PC-3 (cell line): ENCODE measurements at regions not wholly inside any gene's neighbourhood (a gene's known extent, or its start where the extent isn't known, plus 50 kb on each side); places are given as distances from the start of the nearest gene placed in this dataset.

Source experiments
- ATAC-seq: fragments of 200-7000 bp; cut with Tn5 transposase; 2 replicates; pipeline ENCODE4 v1.9.1; 2020; ENCODE audit warnings: mild to moderate bottlenecking, moderate library complexity
- BruUV-seq: library from RNA; stranded (reverse); fragments of 400-500 nt; replicated peaks from 2 replicates; lab custom pipeline; 2021; lab: Mats Ljungman, UMichigan
- CTCF ChIA-PET: fragments of 300-600 bp; sonication (Branson Sonifier 250); formaldehyde crosslinking; loops from one replicate; lab custom pipeline; 2022; ENCODE audit warnings: antibody characterized with exemption; lab: Charles Lee
- POLR2A ChIA-PET: fragments of 300-600 bp; sonication (Branson Sonifier 250); formaldehyde crosslinking; loops from one replicate; lab custom pipeline; 2022; ENCODE audit warnings: antibody characterized with exemption; ENCODE audit not compliant: unreplicated experiment; lab: Charles Lee
- DNase-seq: peaks from one replicate; pipeline ENCODE4 v3.0.0-alpha.2; 2015
- H2AFZ ChIP-seq: fragments of 300-600 bp; sonication (generic); 2 replicates; pipeline ENCODE4 v1.6.0; 2016; ENCODE audit warnings: antibody characterized with exemption, low read length
- H3F3A ChIP-seq: fragments of 300-600 bp; sonication (generic); one replicate; pipeline ENCODE4 v1.6.0; 2017; ENCODE audit warnings: antibody characterized with exemption, low read length, control low read depth, mild to moderate bottlenecking; ENCODE audit not compliant: unreplicated experiment
- H3K27ac ChIP-seq: fragments of 300-600 bp; sonication (generic); 2 replicates; pipeline ENCODE4 v1.5.1; 2016; ENCODE audit warnings: mild to moderate bottlenecking, low read length
- H3K27me3 ChIP-seq: fragments of 300-600 bp; sonication (generic); 2 replicates; pipeline ENCODE4 v1.6.1; 2016; ENCODE audit warnings: low read length, mixed read lengths
- H3K36me3 ChIP-seq: fragments of 300-600 bp; sonication (generic); 2 replicates; pipeline ENCODE4 v1.6.1; 2016; ENCODE audit warnings: low read depth, mixed run types, low read length, mixed read lengths
- H3K4me1 ChIP-seq: fragments of 300-600 bp; sonication (generic); 2 replicates; pipeline ENCODE4 v1.5.1; 2016; ENCODE audit warnings: low read length; ENCODE audit not compliant: insufficient read depth
- H3K4me2 ChIP-seq: fragments of 300-600 bp; sonication (generic); 2 replicates; pipeline ENCODE4 v1.6.0; 2016; ENCODE audit warnings: low read length
- H3K4me3 ChIP-seq: fragments of 300-600 bp; sonication (generic); 2 replicates; pipeline ENCODE4 v1.5.1; 2016; ENCODE audit warnings: mild to moderate bottlenecking, low read length, mixed read lengths
- H3K79me2 ChIP-seq: fragments of 300-600 bp; sonication (generic); 2 replicates; pipeline ENCODE4 v1.6.1; 2017; ENCODE audit warnings: low read length, mixed read lengths
- H3K9ac ChIP-seq: fragments of 300-600 bp; sonication (generic); 2 replicates; pipeline ENCODE4 v1.6.0; 2016; ENCODE audit warnings: mild to moderate bottlenecking, low read length
- H3K9me2 ChIP-seq: fragments of 300-600 bp; sonication (generic); replicated peaks from 2 replicates; pipeline ENCODE4 v1.6.1; 2016; ENCODE audit warnings: mixed run types, low read length, mixed read lengths
- H3K9me3 ChIP-seq: fragments of 300-600 bp; sonication (generic); 2 replicates; pipeline ENCODE4 v1.6.1; 2016; ENCODE audit warnings: low read length, mixed read lengths
- H4K20me1 ChIP-seq: fragments of 300-600 bp; sonication (generic); 2 replicates; pipeline ENCODE4 v1.6.1; 2016; ENCODE audit warnings: low read length, mixed read lengths
- EZH2 ChIP-seq: fragments of 300-600 bp; sonication (generic); IDR thresholded peaks from one replicate; pipeline ENCODE4 v1.6.1; 2017; ENCODE audit warnings: antibody characterized with exemption, mild to moderate bottlenecking, low read length; ENCODE audit not compliant: unreplicated experiment
- EZH2phosphoT487 ChIP-seq: fragments of 300-600 bp; sonication (generic); IDR thresholded peaks from 2 replicates; pipeline ENCODE4 v1.6.1; 2018; ENCODE audit warnings: mild to moderate bottlenecking, antibody characterized with exemption, low read length, borderline replicate concordance
- intact Hi-C: fragments of 100-400 bp; cut with micrococcal nuclease; formaldehyde crosslinking; loops from 2 replicates; pipeline ENCODE4 v1.9.0; 2023
- TF ChIP-seq, protein P1 (sequence below): fragments of 300-600 bp; sonication (generic); conservative IDR thresholded peaks from 2 replicates; pipeline ENCODE4 v1.5.1; 2017; ENCODE audit warnings: antibody characterized with exemption, low read depth, mild to moderate bottlenecking, low read length

DNA sequence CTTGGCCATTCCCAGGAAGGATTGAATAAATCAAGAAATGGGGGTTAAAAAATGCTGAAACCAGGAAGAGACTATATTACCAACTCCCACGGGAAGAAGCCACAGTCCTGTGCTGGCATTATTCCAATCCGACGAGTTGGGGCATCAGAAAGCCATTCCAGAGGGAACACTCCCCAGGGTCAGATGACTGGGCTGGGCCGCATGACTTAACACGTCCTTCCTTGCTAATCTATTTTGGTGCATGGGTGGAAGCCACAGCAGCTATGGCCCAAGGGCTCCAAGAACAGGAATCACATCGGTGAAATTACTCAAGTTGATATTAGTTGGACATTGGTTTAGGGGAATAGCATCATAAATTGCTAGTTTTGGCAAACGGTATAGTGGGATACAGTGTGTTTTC, 592.9 kb upstream of the NRP1 start:
- Histone ChIP-seq H3F3A (no peaks in the 10 kb centered on the region), H3K4me3 (no peak overlapping the region), H3K9me2 (0 out of 2 replicates have a peak, but pooled peaks cover 5% of the 10 kb centered on the region), H3K36me3 (no peaks in the 10 kb centered on the region), H3K9me3 (no peaks in the 10 kb centered on the region), H3K4me2 (no peak overlapping the region), H4K20me1 (no peaks in the 10 kb centered on the region), H2AFZ (no peak overlapping the region), H3K9ac (no peak overlapping the region), H3K4me1 (no peaks in the 10 kb centered on the region), H3K79me2 (no peaks in the 10 kb centered on the region), H3K27ac (no peak overlapping the region), H3K27me3 (no peaks in the 10 kb centered on the region)
- ChIA-PET CTCF (no interaction called here), POLR2A (no interaction called here)
- TF ChIP-seq, protein P1, sequence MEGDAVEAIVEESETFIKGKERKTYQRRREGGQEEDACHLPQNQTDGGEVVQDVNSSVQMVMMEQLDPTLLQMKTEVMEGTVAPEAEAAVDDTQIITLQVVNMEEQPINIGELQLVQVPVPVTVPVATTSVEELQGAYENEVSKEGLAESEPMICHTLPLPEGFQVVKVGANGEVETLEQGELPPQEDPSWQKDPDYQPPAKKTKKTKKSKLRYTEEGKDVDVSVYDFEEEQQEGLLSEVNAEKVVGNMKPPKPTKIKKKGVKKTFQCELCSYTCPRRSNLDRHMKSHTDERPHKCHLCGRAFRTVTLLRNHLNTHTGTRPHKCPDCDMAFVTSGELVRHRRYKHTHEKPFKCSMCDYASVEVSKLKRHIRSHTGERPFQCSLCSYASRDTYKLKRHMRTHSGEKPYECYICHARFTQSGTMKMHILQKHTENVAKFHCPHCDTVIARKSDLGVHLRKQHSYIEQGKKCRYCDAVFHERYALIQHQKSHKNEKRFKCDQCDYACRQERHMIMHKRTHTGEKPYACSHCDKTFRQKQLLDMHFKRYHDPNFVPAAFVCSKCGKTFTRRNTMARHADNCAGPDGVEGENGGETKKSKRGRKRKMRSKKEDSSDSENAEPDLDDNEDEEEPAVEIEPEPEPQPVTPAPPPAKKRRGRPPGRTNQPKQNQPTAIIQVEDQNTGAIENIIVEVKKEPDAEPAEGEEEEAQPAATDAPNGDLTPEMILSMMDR, result no peak
- TF ChIP-seq EZH2 (no peak), EZH2phosphoT487 (no peak)
- BruUV-seq, result no TSS peak
- ATAC-seq (no peak), DNase-seq (no peak)
- intact Hi-C loops, result no loop called here

DNA sequence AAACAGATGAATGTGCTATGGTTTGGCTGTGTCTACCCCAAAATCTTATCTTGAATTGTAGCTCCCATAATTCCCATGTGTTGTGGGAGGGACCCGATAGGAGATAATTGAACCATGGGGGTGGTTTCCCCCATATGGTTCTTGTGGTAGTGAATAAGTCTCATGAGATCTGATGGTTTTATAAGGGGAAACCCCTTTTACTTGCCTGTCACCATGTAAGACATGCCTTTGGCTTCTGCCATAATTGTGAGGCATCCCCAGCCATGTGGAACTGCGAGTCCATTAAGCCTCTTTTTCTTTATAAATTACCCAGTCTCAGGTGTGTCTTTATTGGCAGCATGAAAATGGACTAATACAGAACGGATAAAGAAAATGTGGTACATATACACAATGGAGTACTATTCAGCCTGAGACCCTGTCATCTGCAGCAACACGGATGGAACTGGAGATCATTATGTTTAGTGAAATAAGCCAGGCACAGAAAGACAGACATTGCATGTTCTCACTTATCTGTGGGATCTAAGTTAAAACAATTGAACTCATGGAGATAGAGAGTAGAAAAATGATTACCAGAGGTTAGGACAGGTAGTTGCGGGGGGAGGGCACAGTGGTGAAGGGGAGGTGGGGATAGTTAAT, 587.6 kb upstream of the NRP1 start:
- POLR2A ChIA-PET, result no interaction called here
- Histone ChIP-seq H3K9me2 (no peaks in the 10 kb centered on the region), H3K27me3 (no peaks in the 10 kb centered on the region), H4K20me1 (no peaks in the 10 kb centered on the region), H3K9me3 (no peaks in the 10 kb centered on the region), H3F3A (no peaks in the 10 kb centered on the region), H3K79me2 (no peaks in the 10 kb centered on the region), H3K4me1 (no peaks in the 10 kb centered on the region), H3K4me3 (no peak overlapping the region), H3K4me2 (no peak overlapping the region), H2AFZ (no peak overlapping the region), H3K9ac (no peak overlapping the region), H3K27ac (no peak overlapping the region), H3K36me3 (no peaks in the 10 kb centered on the region)
- BruUV-seq, result no TSS peak
- CTCF ChIA-PET, result no interaction called here
- TF ChIP-seq EZH2phosphoT487 (no peak), EZH2 (no peak)
- TF ChIP-seq, protein P1, result no peak
- intact Hi-C loops, result no loop called here
- no peak for ATAC-seq
- DNase-seq, result no peak

DNA sequence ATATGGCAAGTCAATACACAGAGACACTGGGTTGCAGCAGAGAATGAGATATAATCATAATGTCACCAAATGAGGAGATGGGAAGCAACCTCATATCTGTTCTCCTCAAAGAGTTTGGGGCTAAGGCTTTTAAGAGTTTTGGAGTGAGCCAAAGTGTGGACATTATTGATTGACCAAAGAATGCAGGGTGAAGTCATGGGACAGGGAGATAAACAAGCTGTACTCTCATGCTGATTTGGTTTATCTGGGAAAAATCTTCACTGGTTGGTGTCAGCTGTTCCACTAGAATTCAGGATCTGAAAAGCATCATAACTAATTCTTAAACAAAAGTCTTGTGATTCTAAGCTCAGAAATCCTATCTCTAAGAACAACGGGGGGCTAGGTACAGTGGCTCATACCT, 585.9 kb upstream of the NRP1 start:
- Histone ChIP-seq H3K27me3 (no peaks in the 10 kb centered on the region), H4K20me1 (no peaks in the 10 kb centered on the region), H3K9me3 (no peaks in the 10 kb centered on the region), H3K4me3 (no peak overlapping the region), H3F3A (no peaks in the 10 kb centered on the region), H3K36me3 (no peaks in the 10 kb centered on the region), H3K9ac (no peak overlapping the region), H3K4me2 (no peak overlapping the region), H3K9me2 (no peaks in the 10 kb centered on the region), H3K4me1 (no peaks in the 10 kb centered on the region), H3K27ac (no peak overlapping the region), H2AFZ (no peak overlapping the region), H3K79me2 (no peaks in the 10 kb centered on the region)
- ATAC-seq, result no peak
- intact Hi-C loops, result no loop called here
- CTCF ChIA-PET, result no interaction called here
- no peak for DNase-seq
- no TSS peak for BruUV-seq
- TF ChIP-seq, protein P1, result no peak
- no peak for TF ChIP-seq EZH2
- POLR2A ChIA-PET, result no interaction called here
